ENCODE measurements at regions not wholly inside any gene's neighbourhood (a gene's known extent, or its start where the extent isn't known, plus 50 kb on each side); places are given as distances from the start of the nearest gene placed in this dataset.

GRCh38 chr4:78711676-78712075 is 64.5 kb upstream of the BMP2K start:
- TF ChIP-seq CTCF (IDR thresholded peaks at IDR 0.05) (no peak), POLR2A (IDR thresholded peaks at IDR 0.05) (no peak)

Measured in esophagus squamous epithelium (tissue), 4 donors.